ACC112 (cell line): ENCODE measurements at regions not wholly inside any gene's neighbourhood (a gene's known extent, or its start where the extent isn't known, plus 50 kb on each side); places are given as distances from the start of the nearest gene placed in this dataset.

Source experiments
- H2AFZ ChIP-seq: fragments of 200-600 bp; sonication (generic); one replicate; pipeline ENCODE4 v1.6.0; 2017; ENCODE audit warnings: antibody characterized with exemption, low read length; ENCODE audit not compliant: unreplicated experiment
- H3K27ac ChIP-seq: fragments of 200-600 bp; sonication (generic); 2 replicates; pipeline ENCODE4 v1.5.1; 2014; ENCODE audit warnings: low read depth, mild to moderate bottlenecking, antibody characterized with exemption, low read length, moderate library complexity
- H3K27me3 ChIP-seq: fragments of 200-600 bp; sonication (generic); 2 replicates; pipeline ENCODE4 v1.6.1; 2014; ENCODE audit warnings: mild to moderate bottlenecking, antibody characterized with exemption, low read length, moderate library complexity, mixed read lengths; ENCODE audit not compliant: insufficient read depth
- H3K36me3 ChIP-seq: fragments of 200-600 bp; sonication (generic); 2 replicates; pipeline ENCODE4 v1.6.1; 2016; ENCODE audit warnings: mild to moderate bottlenecking, antibody characterized with exemption, low read length, moderate library complexity, mixed read lengths; ENCODE audit not compliant: insufficient read depth
- H3K4me1 ChIP-seq: fragments of 200-600 bp; sonication (generic); one replicate; pipeline ENCODE4 v1.6.1; 2016; ENCODE audit warnings: low read length, mixed read lengths; ENCODE audit not compliant: insufficient read depth, unreplicated experiment, control insufficient read depth
- H3K4me3 ChIP-seq: fragments of 200-600 bp; sonication (generic); 2 replicates; pipeline ENCODE4 v1.5.1; 2014; ENCODE audit warnings: mild to moderate bottlenecking, low read depth, low read length
- H3K79me2 ChIP-seq: fragments of 200-600 bp; sonication (generic); one replicate; pipeline ENCODE4 v1.6.0; 2016; ENCODE audit warnings: low read length; ENCODE audit not compliant: control insufficient read depth, unreplicated experiment, insufficient read depth

DNA sequence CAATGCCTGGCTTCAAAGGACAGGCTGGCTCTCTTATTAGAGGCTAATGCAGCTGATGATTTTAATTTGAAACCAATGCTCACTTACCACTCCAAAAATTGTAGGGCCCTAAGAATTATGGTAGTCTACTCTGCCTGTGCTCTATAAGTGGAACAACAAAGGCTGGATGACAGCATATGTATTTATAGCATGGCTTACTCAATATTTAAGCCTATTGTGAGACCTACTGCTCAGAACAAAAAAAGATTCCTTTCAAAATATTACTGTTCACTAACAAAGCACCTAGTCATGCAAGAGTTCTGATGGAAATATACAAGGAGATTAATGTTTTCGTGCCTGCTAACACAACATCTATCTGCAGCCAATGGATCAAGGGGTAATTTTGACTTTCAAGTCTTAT is 73.8 kb upstream of the DUSP10 start:
- Histone ChIP-seq H3K79me2 (no peaks in the 10 kb centered on the region), H3K4me1 (peaks cover 15% of the 10 kb centered on the region), H3K27ac (no peak overlapping the region), H3K4me3 (no peak overlapping the region), H3K27me3 (no peaks in the 10 kb centered on the region), H2AFZ (no peak overlapping the region), H3K36me3 (no peaks in the 10 kb centered on the region)

- Histone ChIP-seq H3K79me2 (no peaks in the 10 kb centered on the region), H3K27me3 (no peaks in the 10 kb centered on the region), H3K4me1 (peaks cover 31% of the 10 kb centered on the region), H2AFZ (no peak overlapping the region), H3K27ac (no peak overlapping the region), H3K4me3 (no peak overlapping the region), H3K36me3 (no peaks in the 10 kb centered on the region)
Observed at GRCh38 chr1:221813887-221814286, 72.0 kb upstream of the DUSP10 start.

GRCh38 chr1:221812905-221813597 is 71.2 kb upstream of the DUSP10 start:
- H3K36me3 ChIP-seq = no peaks in the 10 kb centered on the region

GRCh38 chr1:221812088-221812752 is 70.3 kb upstream of the DUSP10 start:
- no peaks in the 10 kb centered on the region for H3K36me3 ChIP-seq
- H3K4me3 ChIP-seq = no peak overlapping the region
- no peak overlapping the region for H2AFZ ChIP-seq
- no peak overlapping the region for H3K27ac ChIP-seq
- no peaks in the 10 kb centered on the region for H3K27me3 ChIP-seq
- peaks cover 28% of the 10 kb centered on the region for H3K4me1 ChIP-seq
- no peaks in the 10 kb centered on the region for H3K79me2 ChIP-seq

More at GRCh38 chr1:221812905-221813597, 71.2 kb upstream of the DUSP10 start:
- no peak overlapping the region for H2AFZ ChIP-seq
- no peaks in the 10 kb centered on the region for H3K27me3 ChIP-seq
- no peak overlapping the region for H3K27ac ChIP-seq
- H3K4me1 ChIP-seq = peaks cover 31% of the 10 kb centered on the region
- no peak overlapping the region for H3K4me3 ChIP-seq
- H3K79me2 ChIP-seq = no peaks in the 10 kb centered on the region

DNA sequence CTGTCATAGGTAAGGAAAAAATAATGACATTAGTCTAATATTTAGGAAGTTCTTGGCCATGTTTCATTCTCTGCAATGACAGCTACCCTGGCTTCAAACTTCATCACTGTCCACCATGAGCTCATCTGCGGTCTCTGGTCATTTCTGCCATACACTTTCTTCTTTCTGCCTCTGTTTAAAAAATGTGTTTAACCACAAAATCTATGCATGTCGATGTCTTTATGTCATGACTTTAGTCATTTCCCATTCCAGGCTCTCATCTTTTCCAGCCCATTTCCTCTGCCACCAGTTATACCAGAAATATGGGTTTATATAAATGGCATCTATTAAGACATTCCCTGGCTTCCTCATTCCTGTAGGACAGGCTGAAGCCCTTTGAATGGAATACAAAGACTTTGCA is 68.5 kb upstream of the DUSP10 start:
- Histone ChIP-seq H3K4me1 (peaks cover 19% of the 10 kb centered on the region), H3K4me3 (no peak overlapping the region), H3K27me3 (no peaks in the 10 kb centered on the region), H3K36me3 (no peaks in the 10 kb centered on the region), H3K27ac (no peak overlapping the region), H3K79me2 (no peaks in the 10 kb centered on the region), H2AFZ (no peak overlapping the region)

GRCh38 chr1:221809091-221810029 is 67.5 kb upstream of the DUSP10 start:
- Histone ChIP-seq H2AFZ (peak overlapping the region; percentile 59), H3K79me2 (no peaks in the 10 kb centered on the region), H3K4me1 (peaks cover 24% of the 10 kb centered on the region), H3K27ac (no peak overlapping the region), H3K36me3 (no peaks in the 10 kb centered on the region), H3K4me3 (no peak overlapping the region), H3K27me3 (no peaks in the 10 kb centered on the region)

DNA sequence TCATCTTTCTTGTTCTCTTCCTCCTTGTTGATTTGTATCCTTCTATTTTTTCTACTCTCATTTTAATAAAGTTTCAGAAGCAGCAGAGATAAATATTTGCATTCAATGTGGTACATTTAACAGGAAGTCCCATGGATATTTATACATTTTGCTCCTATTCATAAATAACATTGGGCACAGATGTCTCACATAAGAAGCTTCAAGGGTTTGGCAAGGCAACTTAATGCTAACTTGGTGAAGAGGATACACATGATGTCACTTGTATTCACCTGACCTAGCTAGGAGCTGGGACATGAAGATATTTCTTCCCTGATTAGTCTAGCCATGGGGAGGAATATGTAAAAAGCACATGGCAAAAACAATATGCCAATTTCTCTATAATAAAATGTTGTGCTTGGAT is 65.1 kb upstream of the DUSP10 start:
- H3K4me3 ChIP-seq = no peak overlapping the region
- H3K27ac ChIP-seq = no peak overlapping the region
- peaks cover 31% of the 10 kb centered on the region for H3K4me1 ChIP-seq
- no peak overlapping the region for H2AFZ ChIP-seq
- H3K36me3 ChIP-seq = no peaks in the 10 kb centered on the region
- no peaks in the 10 kb centered on the region for H3K27me3 ChIP-seq
- no peaks in the 10 kb centered on the region for H3K79me2 ChIP-seq

DNA sequence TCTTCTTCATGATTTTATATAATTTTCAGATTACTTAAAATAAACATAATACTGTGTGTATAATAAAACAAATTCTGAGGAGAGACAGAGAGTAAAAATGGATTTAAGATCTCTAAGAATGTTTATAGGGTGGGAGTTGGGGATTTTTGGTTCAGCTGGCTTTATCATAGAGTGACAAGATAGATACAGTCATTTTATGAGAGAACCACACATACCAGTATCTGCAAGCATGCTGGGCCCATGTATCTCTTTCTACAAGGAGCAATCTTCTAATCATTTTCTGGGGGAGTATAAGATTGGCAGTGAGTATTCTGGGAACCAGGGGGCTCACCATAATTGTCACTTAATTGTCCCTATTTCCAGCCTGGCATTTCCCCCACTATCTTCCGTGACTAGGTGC is 64.3 kb upstream of the DUSP10 start:
- Histone ChIP-seq H3K27ac (no peak overlapping the region), H3K79me2 (no peaks in the 10 kb centered on the region), H3K36me3 (no peaks in the 10 kb centered on the region), H2AFZ (no peak overlapping the region), H3K4me3 (no peak overlapping the region), H3K27me3 (no peaks in the 10 kb centered on the region), H3K4me1 (peaks cover 33% of the 10 kb centered on the region)

DNA sequence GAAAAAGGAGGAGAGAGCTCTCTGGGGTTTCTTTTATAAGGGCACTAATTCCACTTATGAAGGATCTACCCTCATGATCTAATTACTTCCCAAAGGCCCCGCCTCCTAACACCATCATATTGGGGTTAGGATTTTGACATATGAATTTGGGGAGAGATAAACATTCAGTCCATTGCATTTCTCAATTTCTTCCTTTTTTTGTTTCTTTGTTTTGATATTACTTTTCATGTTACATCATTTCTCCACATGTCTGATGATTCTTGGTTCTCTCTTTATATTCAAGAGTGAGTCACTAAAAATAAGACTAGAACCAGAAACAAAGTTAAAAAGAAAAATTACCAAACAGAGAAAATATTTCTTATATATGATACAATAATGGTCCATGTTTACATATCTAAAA is 63.2 kb upstream of the DUSP10 start:
- Histone ChIP-seq H3K27me3 (no peaks in the 10 kb centered on the region), H3K36me3 (no peaks in the 10 kb centered on the region), H3K79me2 (no peaks in the 10 kb centered on the region), H3K4me1 (peaks cover 26% of the 10 kb centered on the region), H2AFZ (no peak overlapping the region), H3K27ac (no peak overlapping the region), H3K4me3 (no peak overlapping the region)

GRCh38 chr1:221804303-221804702 is 62.4 kb upstream of the DUSP10 start:
- Histone ChIP-seq H3K4me3 (no peak overlapping the region), H2AFZ (no peak overlapping the region), H3K4me1 (peaks cover 18% of the 10 kb centered on the region), H3K36me3 (no peaks in the 10 kb centered on the region), H3K79me2 (no peaks in the 10 kb centered on the region), H3K27ac (no peak overlapping the region), H3K27me3 (no peaks in the 10 kb centered on the region)
